GM12865 (cell line): ENCODE measurements at regions not wholly inside any gene's neighbourhood (a gene's known extent, or its start where the extent isn't known, plus 50 kb on each side); places are given as distances from the start of the nearest gene placed in this dataset.
A peak's percentile ranks its signal among the peaks of the same experiment; 100 is the strongest.
"Not testable (repeated sequence)": the region's sequence is repeated elsewhere in the genome, so short reads cannot be mapped to it uniquely, and the experiment has no call there.

Experiments
- DNase-seq: peaks from one replicate; pipeline ENCODE4 v3.0.0; 2010; ENCODE audit warnings: low read depth
- H3K4me3 ChIP-seq: 2 replicates; pipeline ENCODE4 v1.5.1; 2011; ENCODE audit warnings: mild to moderate bottlenecking, low read depth, low read length, control low read depth
- CTCF ChIP-seq: IDR thresholded peaks from 2 replicates; pipeline ENCODE4 v1.5.1; 2011; ENCODE audit warnings: low read length, control low read depth, low read depth, inconsistent platforms; ENCODE audit not compliant: insufficient read depth; ENCODE audit errors: missing control alignments

GRCh38 chr6:3672339-3672738, 79.2 kb downstream of the PXDC1 start:
- DNase-seq, H3K4me3 ChIP-seq: not testable (repeated sequence)

GRCh38 chr6:3671382-3671781, 80.1 kb downstream of the PXDC1 start:
- H3K4me3 ChIP-seq: no peak overlapping the region
- no peak for TF ChIP-seq CTCF
- DNase-seq: no peak

- no peak for TF ChIP-seq CTCF
- DNase-seq: no peak
- H3K4me3 ChIP-seq: no peak overlapping the region
Measured at GRCh38 chr6:3670356-3670755, 81.2 kb downstream of the PXDC1 start.

- H3K4me3 ChIP-seq: no peak overlapping the region
- peak; percentile 2 for DNase-seq
- no peak for TF ChIP-seq CTCF
Measured at GRCh38 chr6:3669916-3670315, 81.6 kb downstream of the PXDC1 start.

- TF ChIP-seq CTCF: no peak
- DNase-seq: no peak
- no peak overlapping the region for H3K4me3 ChIP-seq
Measured at GRCh38 chr6:3665608-3666007, 85.9 kb downstream of the PXDC1 start.

GRCh38 chr6:3664625-3665041, 86.9 kb downstream of the PXDC1 start:
- TF ChIP-seq CTCF: no peak
- no peak for DNase-seq
- H3K4me3 ChIP-seq: no peak overlapping the region

- DNase-seq: no peak
- TF ChIP-seq CTCF: no peak
- H3K4me3 ChIP-seq: no peak overlapping the region
Measured at GRCh38 chr6:3663811-3664210, 87.7 kb downstream of the PXDC1 start.
